HG02642 (cell line): ENCODE measurements at regions not wholly inside any gene's neighbourhood (a gene's known extent, or its start where the extent isn't known, plus 50 kb on each side); places are given as distances from the start of the nearest gene placed in this dataset.

Experiments used
- ATAC-seq: cut with Tn5 transposase; IDR thresholded peaks from one replicate; pipeline ENCODE4 v1.9.1; 2021; ENCODE audit warnings: mild to moderate bottlenecking; ENCODE audit not compliant: unreplicated experiment, poor library complexity

DNA sequence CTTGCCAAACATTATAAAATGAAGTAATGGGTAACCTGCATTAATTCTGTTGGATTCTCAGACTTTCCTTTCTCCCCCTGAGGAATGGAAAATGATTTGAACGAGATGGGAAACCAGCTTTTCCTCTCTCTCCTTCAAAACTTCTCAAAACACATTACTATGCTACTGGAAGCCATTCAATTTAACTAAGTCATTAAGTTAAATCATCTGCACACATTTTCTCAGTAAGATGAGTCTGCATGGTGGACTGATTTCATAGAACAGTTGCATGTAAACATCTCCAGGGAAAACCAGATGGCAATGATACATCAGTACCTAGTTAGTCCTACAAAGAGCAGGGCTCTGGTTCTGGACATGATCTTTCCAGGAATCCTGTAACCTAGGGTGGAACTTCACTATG lies 59.9 kb downstream of the BMP4 start:
- ATAC-seq: no peak

DNA sequence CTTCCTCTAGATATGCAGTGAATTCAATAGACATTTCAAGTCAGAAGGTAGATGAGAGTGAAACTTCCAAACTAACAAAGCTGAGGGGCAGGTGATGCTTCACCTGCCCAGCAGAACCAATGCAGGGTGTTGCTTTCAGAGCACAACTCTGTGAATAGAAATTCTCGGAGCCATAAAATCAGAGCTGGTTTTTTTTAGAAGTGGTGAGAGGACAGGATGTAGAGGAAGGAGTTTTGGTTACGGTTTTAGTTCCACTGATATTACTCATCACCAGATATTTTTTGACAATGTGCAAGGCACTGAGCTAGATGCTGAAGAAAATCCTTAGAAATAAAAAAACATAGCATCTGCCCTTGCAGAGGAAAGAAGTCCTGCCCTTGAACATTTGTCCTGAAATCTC lies 62.2 kb downstream of the BMP4 start:
- ATAC-seq: peak; percentile 80

DNA sequence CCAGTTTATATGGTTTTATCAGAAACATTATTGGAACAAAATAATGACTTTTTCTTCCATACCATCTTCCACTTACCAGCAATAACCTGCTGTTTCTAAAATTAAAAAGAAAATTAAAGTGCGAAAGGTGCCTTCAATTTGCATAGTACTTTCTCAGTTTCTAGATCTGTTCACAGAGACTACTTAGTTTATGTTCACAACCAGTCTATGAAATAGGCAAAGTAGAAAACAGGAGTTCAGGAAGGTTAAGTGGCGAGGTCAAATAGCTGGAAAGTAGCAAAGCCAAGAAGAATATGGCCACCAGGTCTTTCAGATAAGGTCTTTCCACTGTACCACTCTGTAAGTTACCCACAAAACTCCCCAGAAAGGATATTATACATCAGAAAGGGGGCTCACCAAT lies 63.3 kb downstream of the BMP4 start:
- ATAC-seq: no peak

DNA sequence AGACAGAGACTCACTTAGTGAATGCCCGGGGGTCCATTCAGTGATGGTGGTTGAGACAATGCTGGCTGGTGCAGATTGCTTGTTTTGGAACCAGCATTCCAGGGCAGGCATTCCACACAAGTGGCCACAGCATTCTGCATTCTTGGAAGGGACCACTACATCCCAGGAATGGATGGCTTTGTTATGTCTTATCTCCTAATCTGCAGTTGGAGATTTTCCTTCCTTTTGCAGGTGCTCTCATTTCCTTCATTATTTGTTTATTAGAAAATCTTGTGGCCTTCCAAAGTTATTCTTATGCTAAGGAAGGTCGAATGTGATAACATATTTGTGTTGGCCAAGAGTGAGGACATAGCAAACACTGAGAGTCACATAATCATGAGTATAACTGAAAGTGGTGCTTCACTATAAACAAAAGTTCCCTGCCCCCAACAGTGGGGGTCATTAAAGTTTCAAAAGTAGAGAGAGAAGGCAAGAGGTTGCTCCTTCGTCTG lies 66.0 kb downstream of the BMP4 start:
- no peak for ATAC-seq

DNA sequence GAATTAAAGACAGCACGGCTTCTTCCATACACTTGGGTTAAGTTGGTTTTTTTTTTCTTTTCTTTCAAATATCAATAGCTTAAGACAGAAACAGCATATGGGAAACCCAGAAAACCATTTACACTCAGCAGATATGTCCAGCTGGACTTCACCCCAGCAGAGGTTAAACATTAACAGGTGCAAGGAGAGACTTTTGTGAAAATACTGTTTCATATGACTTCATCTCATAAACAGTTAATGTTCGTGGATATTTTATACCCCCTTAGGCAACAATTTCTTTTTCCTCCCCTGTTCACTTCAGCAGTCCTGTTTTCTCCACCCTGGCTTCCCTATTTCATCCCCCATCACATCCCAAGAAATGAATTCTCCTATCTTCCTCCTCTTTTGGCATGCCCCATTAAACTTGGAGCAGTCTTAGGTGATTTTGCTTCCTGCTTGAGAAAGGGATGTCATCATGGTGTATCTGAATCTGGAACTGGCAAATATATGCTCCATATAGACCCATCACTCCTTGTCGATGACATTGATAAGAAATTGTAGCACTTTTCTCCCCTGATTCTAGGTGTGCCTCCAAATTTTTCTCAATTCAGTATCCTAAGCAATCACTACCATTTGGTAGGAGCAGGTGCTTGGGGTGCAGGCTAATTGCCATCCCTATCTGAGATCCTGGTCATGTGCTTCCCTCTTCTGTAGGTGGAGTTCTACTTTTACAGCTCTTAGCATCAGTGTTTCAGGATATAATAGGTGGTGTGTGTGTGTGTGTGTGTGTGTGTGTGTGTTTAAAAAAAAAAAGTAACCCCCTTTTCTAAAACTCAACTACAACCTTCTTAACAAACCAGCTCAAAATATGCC lies 67.9 kb downstream of the BMP4 start:
- no peak for ATAC-seq

DNA sequence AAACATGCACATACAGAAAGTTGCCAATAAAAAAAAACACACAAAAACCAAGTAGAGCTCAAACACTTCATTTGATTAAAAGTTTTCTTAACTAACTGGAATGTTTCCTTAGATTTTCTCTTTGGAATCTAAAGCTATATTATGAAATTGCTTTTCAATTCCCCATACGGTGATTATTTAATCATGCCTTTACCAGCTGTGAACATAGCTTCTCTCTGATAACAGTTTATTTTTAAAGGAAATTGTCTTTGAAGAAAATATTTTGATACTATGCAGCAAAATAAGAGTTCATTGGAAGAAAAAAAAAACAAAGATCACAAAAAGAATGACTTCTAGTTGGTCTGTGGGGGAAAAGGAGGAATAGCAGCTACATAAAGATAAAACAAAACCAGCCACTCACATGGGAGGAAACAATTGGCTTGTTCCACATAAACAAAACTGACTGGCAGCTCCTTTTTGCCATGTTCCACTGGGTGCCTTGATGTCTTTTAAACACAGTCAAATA lies 71.4 kb downstream of the BMP4 start:
- no peak for ATAC-seq

DNA sequence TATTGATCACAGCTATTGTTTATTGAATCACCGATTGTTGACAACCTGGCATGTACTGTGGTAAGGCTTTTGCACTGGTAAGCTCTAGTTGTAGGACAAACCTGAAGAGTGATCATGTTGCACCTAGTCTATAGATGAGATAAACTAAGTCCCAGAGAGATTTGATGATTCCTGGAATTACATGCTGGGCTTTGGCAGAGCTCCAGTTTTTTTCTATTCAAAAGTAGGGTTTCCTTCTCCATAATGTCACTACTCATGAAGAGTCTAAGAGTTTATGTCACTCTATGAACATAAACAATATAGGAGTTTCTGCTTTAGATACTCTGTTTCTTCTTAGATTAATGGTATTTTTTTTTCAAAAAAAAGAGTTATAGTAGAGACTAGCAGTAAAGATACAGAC lies 72.0 kb downstream of the BMP4 start:
- ATAC-seq: no peak

DNA sequence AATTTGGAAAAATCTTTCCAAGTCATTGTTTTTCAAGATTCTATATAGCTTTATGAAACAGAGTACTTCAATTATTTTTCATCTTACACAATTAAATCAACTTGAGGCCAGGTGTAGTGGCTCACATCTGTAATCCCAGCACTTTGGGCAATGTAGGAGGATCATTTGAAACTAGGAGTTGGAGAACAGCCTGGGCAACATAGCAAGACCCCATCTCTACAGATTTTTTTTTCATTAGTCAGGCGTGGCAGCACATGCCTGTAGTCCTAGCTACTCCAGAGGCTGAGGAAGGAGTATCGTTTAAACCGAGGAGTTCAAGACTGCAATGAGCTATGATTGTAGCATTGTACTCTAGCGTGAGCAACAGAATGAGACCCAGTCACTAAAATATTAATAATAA lies 72.9 kb downstream of the BMP4 start:
- ATAC-seq: no peak

DNA sequence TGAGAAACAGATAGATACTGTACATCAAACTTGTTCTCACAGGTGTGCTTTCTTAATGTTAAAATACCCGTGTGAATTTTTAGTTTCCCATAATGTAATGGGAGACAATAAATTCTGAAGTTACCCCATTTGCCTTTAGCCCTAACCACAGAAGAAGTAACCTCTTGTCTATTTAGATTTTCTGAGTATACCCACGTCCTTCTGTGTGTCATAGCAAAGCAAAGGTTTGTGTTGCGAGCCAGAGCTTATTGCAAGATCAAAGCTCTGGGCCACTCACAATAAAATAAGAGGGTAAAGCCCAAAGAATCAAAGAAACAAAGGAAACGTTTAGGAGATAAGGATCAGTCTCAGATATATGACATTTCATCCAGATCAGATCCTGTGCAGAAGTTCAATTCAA lies 73.9 kb downstream of the BMP4 start:
- no peak for ATAC-seq

DNA sequence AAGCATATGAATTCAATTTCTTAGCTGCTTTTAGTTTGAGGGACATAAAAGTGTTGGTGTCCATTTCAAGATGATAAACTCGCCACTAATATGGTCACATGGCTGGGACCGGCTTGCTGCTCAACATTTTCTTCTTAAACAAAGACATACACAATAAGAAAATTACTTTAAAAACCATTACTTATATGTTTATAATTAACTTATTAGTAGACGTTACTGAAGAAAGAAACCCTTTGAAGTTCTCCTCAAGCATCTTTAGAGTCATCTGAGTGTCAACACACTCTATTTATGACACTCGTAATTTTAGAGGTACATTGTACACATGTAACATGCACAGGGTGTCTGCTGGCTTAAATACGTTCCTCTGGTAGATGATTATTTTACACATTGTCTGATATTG lies 74.7 kb downstream of the BMP4 start:
- ATAC-seq: no peak

DNA sequence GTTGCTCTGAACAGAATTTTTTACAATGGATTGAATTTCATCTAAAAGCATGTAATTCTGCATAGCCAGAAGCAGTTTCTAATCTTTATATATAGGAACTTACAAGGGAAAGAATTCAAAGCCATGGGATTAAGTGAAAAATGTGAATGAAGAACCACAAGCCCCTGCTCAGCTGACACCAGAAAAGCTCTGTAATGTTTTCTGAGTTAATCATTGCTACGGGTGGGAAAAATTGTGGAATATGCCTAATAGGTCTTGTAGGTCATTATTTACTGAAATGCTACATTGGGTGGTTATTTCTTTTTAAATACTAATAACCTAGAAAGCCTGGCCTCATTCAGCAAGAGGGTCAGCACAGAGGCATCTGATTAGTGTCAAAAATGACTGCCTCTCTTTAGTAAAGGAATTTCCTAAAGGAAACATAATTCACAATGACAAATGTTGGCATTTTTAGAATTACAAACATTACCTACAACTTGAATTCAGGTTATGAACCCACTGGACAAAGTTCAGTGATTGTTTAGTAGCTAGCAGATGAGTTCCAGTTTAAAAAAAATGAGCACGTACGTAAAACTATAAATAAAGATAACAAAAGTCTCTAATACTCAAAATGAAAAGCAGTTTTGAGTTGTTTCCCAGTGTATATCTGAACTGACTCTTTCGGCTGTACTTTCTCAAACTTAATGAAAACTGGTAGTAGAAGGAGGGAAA lies 75.3 kb downstream of the BMP4 start:
- ATAC-seq: no peak

DNA sequence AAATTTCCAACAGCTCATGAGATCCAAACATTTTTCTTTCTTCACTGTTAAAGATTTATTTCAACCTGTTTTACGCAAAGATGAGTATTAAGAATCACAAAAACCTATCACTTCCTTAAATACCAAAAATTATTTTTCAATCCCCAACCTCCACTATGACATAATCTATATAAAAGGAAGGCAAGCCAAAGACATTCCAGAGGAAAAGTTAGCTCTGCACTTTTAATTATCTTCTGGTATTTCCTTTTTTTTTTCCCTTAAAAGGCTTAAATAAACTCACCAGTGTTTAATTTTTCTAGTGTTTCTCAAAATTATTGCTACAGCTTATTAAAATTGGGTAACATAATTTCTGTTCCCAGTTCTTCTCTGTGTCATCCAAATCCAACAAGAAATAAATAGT lies 75.9 kb downstream of the BMP4 start:
- no peak for ATAC-seq

DNA sequence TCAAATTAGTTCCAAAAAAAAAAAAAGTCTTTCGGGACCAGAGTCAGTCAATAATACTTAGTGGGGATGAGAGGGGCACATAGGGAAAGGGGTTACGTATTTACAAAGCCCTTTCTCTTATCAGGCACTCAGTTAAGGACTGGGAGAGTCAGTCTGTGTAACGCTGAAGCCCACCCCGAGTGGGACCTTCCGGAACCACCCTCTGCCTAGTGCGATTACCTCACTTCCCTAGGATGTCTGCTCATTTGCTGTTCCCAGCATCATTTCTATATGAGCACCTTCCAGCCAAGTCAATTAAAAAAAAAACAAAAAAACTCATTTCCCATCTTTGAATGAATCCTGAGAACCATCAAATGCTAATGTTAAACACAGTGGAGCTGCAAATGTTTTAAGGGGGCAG lies 76.9 kb downstream of the BMP4 start:
- no peak for ATAC-seq

DNA sequence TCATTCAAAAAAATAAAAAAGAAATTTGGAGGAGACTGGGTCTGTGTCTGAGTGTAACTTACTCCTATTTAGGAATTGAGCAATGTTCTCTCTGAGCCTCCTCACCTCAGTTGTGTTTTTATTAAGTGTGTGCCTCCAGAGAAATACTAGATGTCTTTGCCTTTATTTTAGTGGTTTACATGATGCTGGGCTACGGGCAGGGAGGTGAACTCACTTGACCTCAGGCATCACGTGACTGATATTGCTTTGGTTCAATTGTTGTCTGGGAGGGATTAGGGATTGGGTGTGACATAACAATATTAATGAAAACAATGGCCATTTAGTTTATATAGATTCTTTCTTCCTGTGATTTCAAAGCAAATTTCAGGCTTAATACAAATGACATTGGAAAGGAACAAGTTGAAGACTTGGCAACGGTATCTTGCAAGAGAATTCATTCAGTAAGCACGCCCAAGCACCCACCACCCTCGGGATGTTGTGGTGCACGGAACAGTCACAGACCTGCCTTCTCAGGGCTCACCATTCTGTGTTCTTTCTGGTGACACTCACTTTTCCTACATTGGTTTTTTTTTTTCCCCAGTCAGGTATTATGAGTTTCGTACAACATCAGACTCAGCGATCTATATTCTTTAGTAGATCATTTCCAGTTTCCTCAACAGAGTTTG lies 77.5 kb downstream of the BMP4 start:
- no peak for ATAC-seq

DNA sequence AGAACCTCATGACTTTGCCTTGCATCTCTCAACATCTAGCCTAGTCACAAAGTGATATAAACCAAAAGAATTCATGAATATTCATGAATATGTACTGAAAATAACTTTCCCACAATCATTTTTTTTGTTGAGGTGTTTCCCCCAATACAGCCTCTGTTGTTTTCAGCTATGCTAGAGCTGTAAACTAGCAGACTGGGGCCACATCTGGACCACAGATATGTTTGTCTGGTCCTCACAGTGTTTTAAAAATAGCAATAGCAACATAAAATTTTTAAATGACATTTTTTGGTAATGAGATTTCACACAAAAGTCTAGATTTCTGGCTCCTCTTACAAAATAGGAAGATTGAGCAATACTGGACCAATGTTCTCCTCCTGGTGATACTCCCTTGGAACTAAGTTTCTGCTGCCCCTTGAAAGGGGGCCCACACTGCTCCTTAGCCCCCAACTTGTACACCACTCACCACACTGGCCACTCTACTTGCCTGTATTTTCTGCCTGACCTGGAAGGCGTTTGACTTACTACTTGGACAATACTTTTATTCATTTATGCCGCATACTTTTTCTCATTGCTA lies 81.2 kb downstream of the BMP4 start:
- no peak for ATAC-seq

DNA sequence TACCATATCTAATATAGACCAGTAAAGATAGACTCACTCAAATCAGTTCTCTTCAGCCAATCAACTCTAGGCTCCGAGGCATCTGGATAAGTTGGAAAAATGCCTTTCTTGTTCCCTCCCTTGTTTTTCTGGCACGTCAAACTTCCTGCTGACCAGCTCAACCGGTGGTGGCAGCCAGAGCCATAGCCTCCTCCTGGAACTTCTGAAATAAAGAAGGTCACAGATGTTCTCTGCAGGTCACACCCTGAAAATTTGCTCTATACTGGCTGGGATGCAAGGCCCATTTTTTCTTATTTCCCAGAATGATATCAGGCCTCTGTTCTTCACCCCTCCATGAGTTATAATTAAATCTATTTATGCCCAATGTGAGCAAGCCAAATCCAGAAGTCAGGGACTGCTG lies 81.9 kb downstream of the BMP4 start:
- ATAC-seq: no peak

DNA sequence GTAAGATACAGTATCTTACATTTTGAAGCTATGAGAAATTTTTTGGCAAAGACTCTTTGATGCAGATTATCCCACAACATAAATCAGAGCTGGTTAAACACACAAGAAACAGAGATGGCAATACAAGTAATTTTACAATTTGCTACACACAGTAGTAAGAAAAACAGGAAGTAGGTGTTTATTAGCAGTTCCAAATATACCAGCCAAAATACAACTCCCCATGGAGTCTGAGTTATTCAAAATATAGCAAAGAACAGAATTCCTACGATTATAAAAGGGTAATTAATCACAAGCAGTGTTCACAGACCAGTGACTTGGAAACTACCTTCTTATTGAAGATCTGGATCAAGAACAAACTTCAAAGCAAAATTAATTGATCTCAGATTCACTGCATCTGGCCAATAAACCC lies 83.9 kb downstream of the BMP4 start:
- ATAC-seq: no peak

DNA sequence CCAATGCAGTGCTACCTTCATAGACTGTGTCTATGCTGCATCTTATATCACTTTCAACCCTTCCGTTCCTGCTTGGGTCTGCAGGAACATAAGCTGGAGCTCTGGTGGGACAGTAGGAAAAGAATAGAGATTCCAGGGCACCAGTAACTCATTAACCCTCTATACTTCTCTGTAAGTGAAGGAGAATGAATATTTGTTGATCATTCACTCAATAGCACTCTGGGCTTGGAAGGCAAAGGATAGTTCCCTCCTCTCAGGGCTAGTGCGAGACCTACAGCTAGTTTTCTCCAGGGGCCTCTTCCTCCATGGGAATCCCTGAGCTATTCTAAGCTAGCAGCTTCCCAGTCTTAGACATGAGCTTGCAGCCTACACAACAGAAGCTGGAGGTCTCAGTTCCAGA lies 84.7 kb downstream of the BMP4 start:
- no peak for ATAC-seq

DNA sequence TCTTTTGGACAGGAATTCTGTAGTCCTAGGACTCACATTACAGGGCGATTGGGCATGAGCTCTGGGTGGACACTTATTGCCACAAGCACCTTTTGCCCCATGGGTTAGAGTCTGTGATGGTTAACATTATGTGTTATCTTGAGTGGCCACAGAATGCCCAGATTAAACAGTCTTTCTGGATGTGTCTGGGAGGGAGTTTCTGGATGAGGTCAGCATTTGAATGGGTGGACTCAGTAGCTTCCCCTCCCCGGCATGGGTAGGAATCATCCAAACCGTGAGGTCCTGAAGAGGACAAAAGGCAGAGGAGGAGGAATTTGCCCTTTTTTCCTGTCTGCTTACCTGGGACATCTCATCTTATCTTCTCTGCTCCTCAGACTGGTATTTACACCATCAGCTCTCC lies 85.6 kb downstream of the BMP4 start:
- no peak for ATAC-seq

DNA sequence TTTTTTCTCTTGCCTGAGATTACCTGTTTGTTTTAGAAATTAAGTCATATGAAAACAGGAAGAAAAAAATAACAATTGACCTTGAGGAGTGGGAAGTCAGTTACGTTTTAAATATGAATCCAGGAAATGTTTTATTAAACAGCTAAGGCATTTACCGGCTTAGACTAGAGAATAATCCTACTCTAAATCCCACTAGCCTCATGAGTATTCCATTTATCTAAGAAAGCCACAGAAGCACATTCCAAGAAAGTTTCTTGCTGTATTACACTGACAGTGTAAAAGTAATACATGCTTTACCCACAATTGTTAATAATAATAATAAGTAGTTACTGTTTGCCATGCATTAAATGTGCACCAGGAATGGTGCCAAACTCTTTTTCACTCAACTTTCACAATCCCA lies 90.9 kb downstream of the BMP4 start:
- no peak for ATAC-seq

DNA sequence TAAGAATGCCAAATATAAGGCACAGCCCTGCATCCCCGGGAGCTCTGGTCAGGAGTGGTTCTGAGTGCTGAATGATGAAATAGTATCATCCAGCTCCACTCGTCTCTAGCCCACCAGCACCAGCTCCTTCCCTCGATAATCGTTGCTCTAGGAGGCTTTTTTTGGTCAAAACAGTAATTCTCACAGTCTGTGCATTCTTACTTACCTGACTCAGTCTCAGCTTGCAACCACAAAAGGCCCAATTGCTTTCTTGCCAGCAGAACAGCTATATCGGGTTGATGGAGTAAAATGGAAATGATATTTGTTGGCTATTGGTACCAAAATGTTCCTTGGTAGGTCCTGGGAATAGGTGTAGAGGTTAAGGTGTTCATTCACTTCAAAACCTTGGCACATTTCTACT lies 94.8 kb downstream of the BMP4 start:
- no peak for ATAC-seq
